ENCODE measurements at regions not wholly inside any gene's neighbourhood (a gene's known extent, or its start where the extent isn't known, plus 50 kb on each side); places are given as distances from the start of the nearest gene placed in this dataset.

DNA sequence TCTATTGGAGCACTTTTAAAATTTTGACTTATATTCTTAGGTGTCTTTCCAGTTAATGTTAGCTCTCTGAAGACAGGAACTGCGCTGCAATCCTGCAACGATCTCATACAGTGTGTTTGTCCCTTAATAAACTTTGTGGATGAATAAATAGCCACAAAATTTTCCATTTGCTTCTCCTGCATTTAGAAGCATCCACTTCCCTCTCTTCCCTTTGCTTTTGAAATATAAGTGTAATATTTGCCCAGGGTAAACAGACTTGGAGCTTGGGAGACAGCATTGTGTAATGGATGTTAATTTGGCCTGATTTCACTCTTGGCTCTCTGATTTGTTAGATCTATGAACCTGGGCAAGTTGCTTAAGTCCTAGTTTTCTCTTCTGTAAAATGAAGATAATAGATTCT lies 58.2 kb upstream of the CD28 start:
- no peaks in the 10 kb centered on the region for H3K9me3 ChIP-seq (ENCODE audit: control insufficient read depth in 2 of 3, insufficient read depth in 1 of 3, low read length in 3 of 3)
- H3K4me3 ChIP-seq (ENCODE audit: low read length in 3 of 3): no peak overlapping the region
- peaks cover 0 to 15% (median 9%) of the 10 kb centered on the region in 3 donors for H3K4me1 ChIP-seq (ENCODE audit: control insufficient read depth in 2 of 3, insufficient read depth in 2 of 3, low read depth in 1 of 3, low read length in 3 of 3)
- TF ChIP-seq, protein P1, sequence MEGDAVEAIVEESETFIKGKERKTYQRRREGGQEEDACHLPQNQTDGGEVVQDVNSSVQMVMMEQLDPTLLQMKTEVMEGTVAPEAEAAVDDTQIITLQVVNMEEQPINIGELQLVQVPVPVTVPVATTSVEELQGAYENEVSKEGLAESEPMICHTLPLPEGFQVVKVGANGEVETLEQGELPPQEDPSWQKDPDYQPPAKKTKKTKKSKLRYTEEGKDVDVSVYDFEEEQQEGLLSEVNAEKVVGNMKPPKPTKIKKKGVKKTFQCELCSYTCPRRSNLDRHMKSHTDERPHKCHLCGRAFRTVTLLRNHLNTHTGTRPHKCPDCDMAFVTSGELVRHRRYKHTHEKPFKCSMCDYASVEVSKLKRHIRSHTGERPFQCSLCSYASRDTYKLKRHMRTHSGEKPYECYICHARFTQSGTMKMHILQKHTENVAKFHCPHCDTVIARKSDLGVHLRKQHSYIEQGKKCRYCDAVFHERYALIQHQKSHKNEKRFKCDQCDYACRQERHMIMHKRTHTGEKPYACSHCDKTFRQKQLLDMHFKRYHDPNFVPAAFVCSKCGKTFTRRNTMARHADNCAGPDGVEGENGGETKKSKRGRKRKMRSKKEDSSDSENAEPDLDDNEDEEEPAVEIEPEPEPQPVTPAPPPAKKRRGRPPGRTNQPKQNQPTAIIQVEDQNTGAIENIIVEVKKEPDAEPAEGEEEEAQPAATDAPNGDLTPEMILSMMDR (IDR thresholded peaks at IDR 0.05; ENCODE audit: borderline replicate concordance, extremely low read depth, insufficient read depth): no peak
- intact Hi-C loops (cut with DNase I): no loop called here
- DNase-seq: no peak
- no peak overlapping the region for H3K27ac ChIP-seq (ENCODE audit: low read depth in 2 of 2, low read length in 2 of 2)
- no peaks in the 10 kb centered on the region for H3K36me3 ChIP-seq (ENCODE audit: control insufficient read depth in 2 of 3, insufficient read depth in 3 of 3, low read length in 3 of 3)
- H3K27me3 ChIP-seq (ENCODE audit: control insufficient read depth, insufficient read depth, low read length): no peaks in the 10 kb centered on the region
- no peak overlapping the region for H3K9ac ChIP-seq (ENCODE audit: low read length in 3 of 3)
- no peak for FAIRE-seq

- no peak for FAIRE-seq
- no peak overlapping the region for H3K9ac ChIP-seq (ENCODE audit: low read length in 3 of 3)
Observed at GRCh38 chr2:203649176-203649814, 57.1 kb upstream of the CD28 start.

GRCh38 chr2:203650860-203651613 lies 55.4 kb upstream of the CD28 start:
- H3K9ac ChIP-seq (ENCODE audit: low read length in 3 of 3): no peak overlapping the region
- no peaks in the 10 kb centered on the region for H3K27me3 ChIP-seq (ENCODE audit: control insufficient read depth, insufficient read depth, low read length)
- TF ChIP-seq, protein P1 (IDR thresholded peaks at IDR 0.05; ENCODE audit: borderline replicate concordance, extremely low read depth, insufficient read depth): peak; percentile 53
- H3K4me1 ChIP-seq (ENCODE audit: control insufficient read depth in 2 of 3, insufficient read depth in 2 of 3, low read depth in 1 of 3, low read length in 3 of 3): peaks cover 0 to 15% (median 9%) of the 10 kb centered on the region in 3 donors
- DNase-seq (peak in 1 of 5 donors; percentile 47), FAIRE-seq (peak; percentile 63)
- intact Hi-C loops (cut with DNase I): no loop called here
- H3K9me3 ChIP-seq (ENCODE audit: control insufficient read depth in 2 of 3, insufficient read depth in 1 of 3, low read length in 3 of 3): no peaks in the 10 kb centered on the region
- H3K36me3 ChIP-seq (ENCODE audit: control insufficient read depth in 2 of 3, insufficient read depth in 3 of 3, low read length in 3 of 3): no peaks in the 10 kb centered on the region
- H3K4me3 ChIP-seq (ENCODE audit: low read length in 3 of 3): peak overlapping the region in 1 of 3 donors; percentile 37
- no peak overlapping the region for H3K27ac ChIP-seq (ENCODE audit: low read depth in 2 of 2, low read length in 2 of 2)

More at GRCh38 chr2:203649176-203649814, 57.1 kb upstream of the CD28 start:
- Histone ChIP-seq H3K4me3 (ENCODE audit: low read length in 3 of 3) (no peak overlapping the region), H3K27ac (ENCODE audit: low read depth in 2 of 2, low read length in 2 of 2) (no peak overlapping the region), H3K4me1 (ENCODE audit: control insufficient read depth in 2 of 3, insufficient read depth in 2 of 3, low read depth in 1 of 3, low read length in 3 of 3) (peaks cover 0 to 15% (median 9%) of the 10 kb centered on the region in 3 donors), H3K36me3 (ENCODE audit: control insufficient read depth in 2 of 3, insufficient read depth in 3 of 3, low read length in 3 of 3) (no peaks in the 10 kb centered on the region), H3K27me3 (ENCODE audit: control insufficient read depth, insufficient read depth, low read length) (no peaks in the 10 kb centered on the region), H3K9me3 (ENCODE audit: control insufficient read depth in 2 of 3, insufficient read depth in 1 of 3, low read length in 3 of 3) (no peaks in the 10 kb centered on the region)
- TF ChIP-seq, protein P1 (IDR thresholded peaks at IDR 0.05; ENCODE audit: borderline replicate concordance, extremely low read depth, insufficient read depth): no peak
- intact Hi-C loops (cut with DNase I): no loop called here
- no peak for DNase-seq
